ACC112 (cell line): ENCODE measurements at regions not wholly inside any gene's neighbourhood (a gene's known extent, or its start where the extent isn't known, plus 50 kb on each side); places are given as distances from the start of the nearest gene placed in this dataset.
"Not testable (repeated sequence)": the region's sequence is repeated elsewhere in the genome, so short reads cannot be mapped to it uniquely, and the experiment has no call there.

Experiments used
- H2AFZ ChIP-seq: fragments of 200-600 bp; sonication (generic); one replicate; pipeline ENCODE4 v1.6.0; 2017; ENCODE audit warnings: antibody characterized with exemption, low read length; ENCODE audit not compliant: unreplicated experiment
- H3K27ac ChIP-seq: fragments of 200-600 bp; sonication (generic); 2 replicates; pipeline ENCODE4 v1.5.1; 2014; ENCODE audit warnings: low read depth, mild to moderate bottlenecking, antibody characterized with exemption, low read length, moderate library complexity
- H3K27me3 ChIP-seq: fragments of 200-600 bp; sonication (generic); 2 replicates; pipeline ENCODE4 v1.6.1; 2014; ENCODE audit warnings: mild to moderate bottlenecking, antibody characterized with exemption, low read length, moderate library complexity, mixed read lengths; ENCODE audit not compliant: insufficient read depth
- H3K36me3 ChIP-seq: fragments of 200-600 bp; sonication (generic); 2 replicates; pipeline ENCODE4 v1.6.1; 2016; ENCODE audit warnings: mild to moderate bottlenecking, antibody characterized with exemption, low read length, moderate library complexity, mixed read lengths; ENCODE audit not compliant: insufficient read depth
- H3K4me1 ChIP-seq: fragments of 200-600 bp; sonication (generic); one replicate; pipeline ENCODE4 v1.6.1; 2016; ENCODE audit warnings: low read length, mixed read lengths; ENCODE audit not compliant: insufficient read depth, unreplicated experiment, control insufficient read depth
- H3K4me3 ChIP-seq: fragments of 200-600 bp; sonication (generic); 2 replicates; pipeline ENCODE4 v1.5.1; 2014; ENCODE audit warnings: mild to moderate bottlenecking, low read depth, low read length
- H3K79me2 ChIP-seq: fragments of 200-600 bp; sonication (generic); one replicate; pipeline ENCODE4 v1.6.0; 2016; ENCODE audit warnings: low read length; ENCODE audit not compliant: control insufficient read depth, unreplicated experiment, insufficient read depth

GRCh38 chr12:17333287-17333686 lies 727.3 kb upstream of the LMO3 start:
- Histone ChIP-seq H3K4me3 (no peak overlapping the region), H3K27ac (no peak overlapping the region), H3K36me3 (no peaks in the 10 kb centered on the region), H2AFZ (no peak overlapping the region), H3K4me1 (no peaks in the 10 kb centered on the region), H3K79me2 (no peaks in the 10 kb centered on the region), H3K27me3 (no peaks in the 10 kb centered on the region)

GRCh38 chr12:17326649-17327048 lies 720.7 kb upstream of the LMO3 start:
- Histone ChIP-seq H3K27me3 (no peaks in the 10 kb centered on the region), H3K79me2 (no peaks in the 10 kb centered on the region), H3K27ac (no peak overlapping the region), H2AFZ (no peak overlapping the region), H3K4me3 (no peak overlapping the region), H3K36me3 (no peaks in the 10 kb centered on the region), H3K4me1 (no peaks in the 10 kb centered on the region)

GRCh38 chr12:17322090-17322489 lies 716.1 kb upstream of the LMO3 start:
- Histone ChIP-seq H3K4me3 (no peak overlapping the region), H3K27me3 (no peaks in the 10 kb centered on the region), H2AFZ (no peak overlapping the region), H3K4me1 (no peaks in the 10 kb centered on the region), H3K79me2 (no peaks in the 10 kb centered on the region), H3K36me3 (no peaks in the 10 kb centered on the region), H3K27ac (no peak overlapping the region)

- Histone ChIP-seq H3K27me3 (no peaks in the 10 kb centered on the region), H3K4me1 (no peaks in the 10 kb centered on the region), H3K27ac (no peak overlapping the region), H3K4me3 (no peak overlapping the region), H3K79me2 (no peaks in the 10 kb centered on the region), H3K36me3 (no peaks in the 10 kb centered on the region), H2AFZ (no peak overlapping the region)
These were observed 698.8 kb upstream of the LMO3 start for GRCh38 chr12:17304503-17305347.

DNA sequence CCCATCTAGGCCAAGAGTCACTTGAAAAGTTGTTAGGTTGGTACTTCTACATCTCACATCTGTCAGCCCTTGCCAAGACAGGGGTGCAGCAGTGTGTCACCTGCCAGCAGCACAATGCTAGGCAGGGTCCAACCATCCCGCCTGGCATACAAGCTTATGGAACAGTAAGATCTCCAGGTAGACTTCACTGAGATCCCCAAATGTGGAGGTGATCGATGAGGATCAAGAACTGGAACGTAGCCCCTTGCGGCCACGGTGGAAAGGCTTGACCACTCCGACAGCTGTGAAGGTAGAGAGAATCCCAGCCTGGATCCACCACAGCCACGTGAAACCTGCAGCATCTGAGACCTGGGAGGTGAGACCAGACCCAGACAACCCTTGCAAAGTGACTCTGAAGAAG lies 696.0 kb upstream of the LMO3 start:
- no peak overlapping the region for H3K27ac ChIP-seq
- H3K4me3 ChIP-seq = no peak overlapping the region
- H3K27me3 ChIP-seq = no peaks in the 10 kb centered on the region
- H3K79me2 ChIP-seq = no peaks in the 10 kb centered on the region
- H2AFZ ChIP-seq = no peak overlapping the region
- no peaks in the 10 kb centered on the region for H3K4me1 ChIP-seq
- H3K36me3 ChIP-seq = no peaks in the 10 kb centered on the region

DNA sequence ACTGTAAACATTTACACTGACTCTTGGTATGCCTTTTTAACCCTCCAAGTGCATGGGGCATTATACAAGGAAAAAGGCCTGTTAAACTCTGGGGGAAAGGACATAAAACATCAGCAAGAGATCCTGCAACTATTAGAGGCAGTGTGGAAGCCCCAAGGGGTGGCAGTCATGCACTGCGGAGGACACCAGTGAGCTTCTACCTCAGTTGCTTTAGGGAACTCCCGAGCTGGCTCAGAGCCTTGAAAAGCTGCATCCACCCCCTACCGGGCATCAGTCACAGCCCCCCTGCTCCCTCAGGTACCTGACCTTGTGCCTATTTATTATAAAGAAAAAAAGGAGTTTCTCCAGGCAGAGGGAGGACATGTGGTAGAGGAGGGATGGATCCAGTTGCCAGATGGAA lies 695.6 kb upstream of the LMO3 start:
- no peak overlapping the region for H2AFZ ChIP-seq
- H3K27ac ChIP-seq = no peak overlapping the region
- H3K27me3 ChIP-seq = no peaks in the 10 kb centered on the region
- no peak overlapping the region for H3K4me3 ChIP-seq
- H3K36me3 ChIP-seq = no peaks in the 10 kb centered on the region
- H3K79me2 ChIP-seq = no peaks in the 10 kb centered on the region
- no peaks in the 10 kb centered on the region for H3K4me1 ChIP-seq

DNA sequence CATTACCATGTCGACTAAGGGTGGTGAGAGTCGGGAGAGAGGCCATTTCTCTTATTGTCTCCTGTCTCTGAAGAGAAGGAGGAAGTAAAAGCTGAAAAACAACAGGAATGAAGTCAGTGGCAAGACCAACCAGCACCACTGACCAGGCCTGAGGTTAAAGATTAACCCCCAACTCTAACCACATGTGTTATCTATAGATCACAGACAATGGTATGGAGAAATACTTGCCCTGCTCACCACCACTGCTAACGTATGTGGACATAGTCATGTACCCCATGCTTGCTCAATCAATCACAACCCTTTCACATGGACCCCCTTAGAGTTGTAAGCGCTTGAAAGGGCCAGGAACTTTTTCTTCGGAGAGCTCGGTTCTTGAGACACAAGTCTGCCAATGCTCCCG lies 690.9 kb upstream of the LMO3 start:
- H3K27me3 ChIP-seq = no peaks in the 10 kb centered on the region
- H3K27ac ChIP-seq = no peak overlapping the region
- H3K4me1 ChIP-seq = no peaks in the 10 kb centered on the region
- no peaks in the 10 kb centered on the region for H3K79me2 ChIP-seq
- H2AFZ ChIP-seq = no peak overlapping the region
- no peaks in the 10 kb centered on the region for H3K36me3 ChIP-seq
- no peak overlapping the region for H3K4me3 ChIP-seq

- Histone ChIP-seq H3K36me3 (no peaks in the 10 kb centered on the region), H3K27ac (no peak overlapping the region), H3K79me2 (no peaks in the 10 kb centered on the region), H2AFZ (no peak overlapping the region), H3K27me3 (no peaks in the 10 kb centered on the region), H3K4me3 (no peak overlapping the region), H3K4me1 (no peaks in the 10 kb centered on the region)
These were observed 680.9 kb upstream of the LMO3 start for GRCh38 chr12:17286874-17287273.

DNA sequence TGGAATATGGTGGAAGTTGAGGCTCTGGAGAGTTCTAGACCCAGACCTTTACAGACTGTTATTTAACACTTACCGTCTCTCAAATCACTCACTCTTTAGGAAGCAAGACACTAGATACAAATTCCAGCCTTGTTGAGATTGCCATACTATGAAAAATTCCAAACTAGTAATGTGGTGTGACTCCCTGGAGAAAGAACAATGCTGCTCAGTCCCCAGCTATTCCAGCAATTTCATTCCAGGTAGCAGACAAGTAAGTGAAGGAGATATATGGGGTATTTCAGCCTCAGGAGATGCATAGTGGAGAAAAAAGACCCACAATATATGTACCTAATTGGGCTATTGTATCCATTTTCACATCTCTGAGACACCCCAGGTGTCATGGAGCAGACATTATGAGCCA lies 678.9 kb upstream of the LMO3 start:
- Histone ChIP-seq H3K4me3 (no peak overlapping the region), H3K4me1 (no peaks in the 10 kb centered on the region), H3K27ac (no peak overlapping the region), H2AFZ (no peak overlapping the region), H3K79me2 (no peaks in the 10 kb centered on the region), H3K27me3 (no peaks in the 10 kb centered on the region), H3K36me3 (no peaks in the 10 kb centered on the region)

DNA sequence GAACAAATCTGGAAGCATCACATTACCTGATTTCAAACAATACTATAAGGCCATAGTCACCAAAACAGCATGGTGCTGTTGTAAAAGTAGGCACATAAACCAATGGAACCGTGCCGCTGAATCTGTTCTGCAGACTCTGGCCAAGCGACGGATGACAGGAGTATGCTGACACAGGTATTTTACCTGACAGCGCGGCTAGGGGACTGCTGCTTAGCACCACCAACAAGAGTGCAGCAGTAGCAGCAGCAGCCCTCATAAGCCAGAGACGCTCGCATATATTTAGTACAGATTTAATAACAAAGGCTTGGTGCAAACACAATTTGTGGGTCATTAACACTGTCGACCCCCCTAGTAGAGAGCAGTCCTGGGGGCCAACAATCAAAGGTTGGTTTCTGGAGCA lies 677.6 kb upstream of the LMO3 start:
- H3K36me3 ChIP-seq = no peaks in the 10 kb centered on the region
- no peaks in the 10 kb centered on the region for H3K79me2 ChIP-seq
- H2AFZ ChIP-seq = no peak overlapping the region
- no peaks in the 10 kb centered on the region for H3K27me3 ChIP-seq
- no peak overlapping the region for H3K27ac ChIP-seq
- no peaks in the 10 kb centered on the region for H3K4me1 ChIP-seq
- H3K4me3 ChIP-seq = no peak overlapping the region

- H2AFZ ChIP-seq, H3K4me3 ChIP-seq, H3K36me3 ChIP-seq, H3K27me3 ChIP-seq, H3K4me1 ChIP-seq, H3K79me2 ChIP-seq, H3K27ac ChIP-seq: not testable (repeated sequence)
These were observed 676.2 kb upstream of the LMO3 start for GRCh38 chr12:17282169-17282568.
